NCI-H1048 (cell line): ENCODE measurements at regions not wholly inside any gene's neighbourhood (a gene's known extent, or its start where the extent isn't known, plus 50 kb on each side); places are given as distances from the start of the nearest gene placed in this dataset.

Source experiments
- DNase-seq: peaks from one replicate; lab custom pipeline; 2025; lab: John Stamatoyannopoulos, UW

DNA sequence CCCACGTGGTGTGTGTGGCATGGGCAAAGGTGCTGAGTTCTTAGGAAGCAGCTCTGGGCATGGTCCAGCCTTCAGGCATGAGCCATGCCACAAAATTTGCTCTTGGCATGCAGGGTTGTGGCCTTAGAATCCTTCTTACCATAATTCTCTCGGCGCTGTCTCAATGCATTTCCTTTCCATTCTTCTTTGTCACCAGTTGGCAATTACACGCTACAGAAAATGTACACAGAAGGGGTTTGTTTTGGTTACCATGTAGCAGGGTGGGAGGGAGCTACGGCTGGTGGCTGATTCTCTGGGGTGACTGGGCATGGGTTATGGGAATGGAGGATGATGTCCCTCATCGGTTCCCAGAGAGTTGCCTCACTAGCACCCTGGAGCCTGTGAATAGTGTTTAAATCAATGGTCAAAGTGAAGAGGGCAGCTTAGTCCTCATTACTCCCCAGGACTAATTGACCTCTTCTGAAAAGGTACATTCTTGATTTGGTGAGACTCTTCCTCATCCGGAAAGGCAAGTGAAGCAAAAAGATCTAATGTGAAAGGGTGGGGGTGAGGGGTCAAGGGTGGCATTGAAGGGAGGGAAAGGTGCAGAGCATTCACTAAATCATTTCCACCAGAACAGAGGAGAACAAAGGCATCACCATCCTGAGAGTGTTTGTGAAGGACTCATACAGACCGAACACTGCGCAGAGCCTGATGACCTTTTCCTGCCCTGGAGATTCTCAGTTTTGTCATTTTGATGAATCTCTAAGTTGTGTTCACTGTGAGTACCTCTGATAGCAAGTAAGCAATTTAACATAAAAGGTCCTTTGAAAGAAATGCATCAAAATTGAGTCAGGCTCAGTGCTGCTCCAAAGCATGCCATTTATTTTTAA lies 199.8 kb upstream of the SFRP2 start:
- no peak for DNase-seq

DNA sequence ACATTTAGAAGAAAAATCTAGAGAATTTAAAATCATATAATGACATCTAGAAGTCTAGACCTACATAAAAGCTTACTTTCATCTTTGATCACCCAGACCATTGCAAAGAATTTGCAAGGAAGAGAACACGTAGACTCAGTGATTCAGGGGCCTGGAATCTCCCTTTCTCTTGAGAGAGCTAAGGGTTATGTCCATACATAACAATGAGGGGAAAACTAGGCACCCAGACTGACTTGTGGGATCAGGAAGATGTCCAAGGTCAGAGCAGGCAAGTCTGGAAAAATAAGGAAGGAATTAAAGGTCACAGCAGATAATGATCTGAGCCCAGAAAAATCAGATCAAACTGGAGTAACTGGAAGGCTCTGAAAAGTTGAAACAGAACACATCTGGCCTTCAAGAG lies 198.4 kb upstream of the SFRP2 start:
- no peak for DNase-seq

DNA sequence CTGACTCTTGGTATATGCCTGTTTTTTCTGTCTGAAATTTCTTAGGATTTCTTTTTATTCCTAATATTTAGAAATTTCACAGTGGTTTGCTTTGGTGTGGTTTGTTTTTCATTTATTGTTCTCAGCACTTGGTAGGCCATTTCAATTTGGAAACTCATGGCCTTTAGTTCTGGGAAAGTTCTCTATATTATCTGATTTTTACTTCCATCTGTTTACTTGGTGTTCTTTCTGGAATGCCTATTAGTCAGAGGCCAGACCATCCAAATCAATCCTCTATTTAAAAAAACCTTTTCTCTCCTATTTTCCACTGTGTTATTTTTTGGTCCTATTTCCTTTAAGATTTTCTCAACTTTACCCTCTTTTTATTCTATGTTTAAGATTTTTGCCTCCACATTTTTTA lies 188.1 kb upstream of the SFRP2 start:
- DNase-seq = no peak

DNA sequence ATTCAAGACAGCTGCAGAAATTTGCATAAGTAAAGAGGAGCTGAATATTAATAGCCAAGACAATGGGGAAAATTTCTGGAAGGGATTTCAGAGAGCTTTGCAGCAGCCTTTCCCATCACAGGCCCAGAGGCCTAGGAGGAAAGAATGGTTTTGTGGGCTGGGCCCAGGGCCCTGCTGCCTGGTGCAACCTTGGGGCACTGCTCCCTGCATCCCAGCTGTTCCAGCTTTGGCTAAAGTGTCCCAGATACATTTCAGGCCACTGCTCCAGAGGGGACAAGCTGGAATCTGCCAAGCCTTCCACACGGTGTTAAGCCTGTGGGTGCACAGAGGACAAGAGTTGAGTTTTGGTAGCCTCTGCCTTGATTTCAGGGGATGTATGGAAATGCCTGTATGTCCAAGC lies 185.6 kb upstream of the SFRP2 start:
- no peak for DNase-seq

DNA sequence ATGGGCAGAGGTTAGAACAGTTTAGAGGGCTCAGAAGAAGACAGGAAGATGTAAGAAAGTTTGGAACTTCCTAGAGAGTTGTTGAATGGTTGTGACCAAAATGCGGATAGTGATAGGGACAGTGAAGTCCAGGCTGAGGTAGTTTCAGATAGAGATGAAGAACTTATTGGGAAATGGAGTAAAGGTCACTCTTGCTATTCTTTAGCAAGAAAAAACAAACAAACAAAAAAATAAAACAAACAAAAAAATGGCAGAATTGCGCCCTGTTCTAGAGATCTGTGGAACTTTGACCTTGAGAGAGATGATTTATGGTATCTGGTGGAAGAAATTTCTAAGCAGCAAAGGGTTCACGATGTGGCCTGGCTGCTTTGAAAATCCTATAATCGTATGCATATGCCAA lies 185.1 kb upstream of the SFRP2 start:
- no peak for DNase-seq

DNA sequence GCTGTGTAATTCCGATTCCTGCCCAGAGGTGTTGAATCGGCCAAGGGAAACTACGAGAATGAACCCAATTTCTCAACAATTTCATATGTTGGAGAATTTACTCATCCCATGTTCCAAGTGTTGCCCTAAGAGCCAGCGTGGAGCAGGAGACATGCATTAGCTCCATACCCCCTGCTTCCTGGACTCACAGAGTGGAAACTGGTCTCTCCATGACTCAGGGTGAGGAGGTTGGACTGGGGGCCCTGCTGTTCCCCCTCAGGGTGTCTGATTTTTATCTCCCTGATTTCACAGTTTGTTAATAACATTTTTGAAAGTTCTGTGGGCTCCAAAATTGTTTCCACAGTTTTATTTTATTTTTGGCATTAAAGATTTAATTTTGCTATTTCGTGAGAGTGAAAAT lies 183.0 kb upstream of the SFRP2 start:
- DNase-seq = no peak

DNA sequence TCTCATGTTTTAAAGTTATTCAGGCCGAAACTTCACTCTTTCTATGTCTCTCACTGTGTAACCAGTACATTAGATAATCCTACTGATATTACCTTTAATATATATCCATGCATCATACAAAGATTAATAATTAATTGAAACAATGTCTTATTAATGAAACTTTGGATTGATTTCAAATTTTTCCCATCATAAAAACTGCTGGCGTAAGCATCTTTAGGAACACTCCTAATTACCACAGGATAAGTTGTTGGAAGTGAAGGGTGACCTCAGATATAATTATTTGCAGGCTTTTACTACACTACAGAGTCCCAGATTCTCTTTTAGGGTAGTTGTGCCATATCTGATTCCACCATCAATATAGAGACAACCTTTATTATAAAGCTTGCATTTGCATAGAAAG lies 181.3 kb upstream of the SFRP2 start:
- DNase-seq = no peak

DNA sequence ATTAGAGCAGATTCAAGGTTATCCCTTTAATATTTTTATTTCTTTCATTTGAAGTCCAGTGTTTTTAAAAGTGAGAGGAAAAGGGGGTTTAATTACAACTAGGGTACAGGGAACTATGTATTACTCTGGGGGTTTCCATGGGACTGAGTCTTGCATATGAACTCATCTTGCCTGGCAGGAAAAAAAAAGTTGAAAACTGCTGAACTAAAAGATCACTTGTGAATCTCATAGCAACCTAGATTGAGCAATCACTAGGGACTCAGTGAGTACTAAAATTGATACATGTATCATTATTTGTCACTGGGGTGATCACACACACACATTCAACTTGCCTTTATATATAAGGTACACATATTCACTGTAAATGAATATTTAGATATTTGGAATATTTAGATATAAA lies 180.7 kb upstream of the SFRP2 start:
- DNase-seq = no peak

DNA sequence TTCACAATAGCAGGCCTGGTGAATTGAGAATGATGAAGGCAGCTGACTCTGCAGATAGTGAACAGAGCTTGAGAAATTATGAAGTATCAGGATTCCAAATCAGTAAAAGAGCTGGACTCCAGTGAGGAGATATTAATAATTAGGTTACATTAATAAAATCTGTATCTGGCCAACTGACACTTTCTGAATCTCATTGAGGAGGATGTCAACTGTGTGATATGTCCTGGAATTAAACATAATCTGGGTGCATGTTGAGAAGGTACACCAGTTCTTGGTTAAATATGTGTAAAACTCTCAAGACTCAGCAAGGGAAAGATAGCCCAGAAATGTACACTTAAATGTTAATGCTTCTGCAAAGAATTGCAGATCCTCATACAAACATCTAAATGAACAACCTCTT lies 177.8 kb upstream of the SFRP2 start:
- no peak for DNase-seq

DNA sequence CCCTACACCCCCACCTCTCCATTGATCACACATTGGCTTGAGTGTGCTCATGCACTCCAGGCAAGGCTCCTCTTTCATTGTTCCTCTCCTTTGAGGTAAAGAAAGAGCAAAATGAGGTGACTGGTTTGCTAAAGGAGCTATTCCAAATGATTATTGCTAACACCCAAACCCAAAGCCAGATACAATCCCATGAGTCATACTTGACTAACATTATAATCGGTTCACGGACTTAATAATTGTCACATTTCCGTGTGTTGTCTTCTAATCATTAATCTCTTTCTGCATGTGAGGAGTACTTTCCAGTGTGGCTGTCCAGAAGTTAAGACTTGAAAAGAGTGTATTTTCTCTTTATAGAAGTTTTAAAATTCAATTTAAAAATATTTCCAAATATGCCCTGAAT lies 174.3 kb upstream of the SFRP2 start:
- no peak for DNase-seq

DNA sequence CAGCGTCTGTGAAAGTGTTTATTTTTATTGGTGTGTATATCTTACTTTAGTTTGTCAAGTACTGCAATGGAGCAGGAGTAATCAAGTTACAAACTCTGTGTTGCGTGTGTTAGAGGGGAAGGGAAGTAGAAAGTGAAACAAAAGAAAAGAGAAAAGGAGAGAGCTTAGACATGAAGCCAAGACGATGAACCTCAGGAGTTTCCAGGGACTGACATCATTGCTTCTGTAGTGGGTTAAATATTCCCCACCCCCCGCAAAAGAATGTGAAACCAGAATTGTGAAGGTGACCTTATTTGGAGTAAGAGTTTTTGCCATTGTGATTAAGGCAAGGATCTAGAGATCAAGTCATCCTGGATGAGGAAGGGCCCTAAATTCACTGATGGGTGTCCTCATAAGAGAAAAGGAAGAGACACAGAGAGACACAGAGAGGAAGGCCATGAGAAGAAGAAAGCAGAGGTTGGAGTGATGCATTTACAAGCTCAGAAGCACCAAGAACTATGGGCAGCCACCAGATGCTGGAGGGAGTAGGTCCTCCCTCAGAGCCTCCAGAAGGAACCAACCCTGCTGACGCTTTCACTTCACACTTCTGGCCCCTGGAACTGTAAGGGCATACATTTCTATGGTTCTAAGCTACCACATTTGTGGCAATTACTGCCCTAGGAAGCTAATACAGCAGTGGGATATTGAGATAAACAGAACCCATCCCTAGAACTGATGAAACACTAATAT lies 173.6 kb upstream of the SFRP2 start:
- DNase-seq = no peak

DNA sequence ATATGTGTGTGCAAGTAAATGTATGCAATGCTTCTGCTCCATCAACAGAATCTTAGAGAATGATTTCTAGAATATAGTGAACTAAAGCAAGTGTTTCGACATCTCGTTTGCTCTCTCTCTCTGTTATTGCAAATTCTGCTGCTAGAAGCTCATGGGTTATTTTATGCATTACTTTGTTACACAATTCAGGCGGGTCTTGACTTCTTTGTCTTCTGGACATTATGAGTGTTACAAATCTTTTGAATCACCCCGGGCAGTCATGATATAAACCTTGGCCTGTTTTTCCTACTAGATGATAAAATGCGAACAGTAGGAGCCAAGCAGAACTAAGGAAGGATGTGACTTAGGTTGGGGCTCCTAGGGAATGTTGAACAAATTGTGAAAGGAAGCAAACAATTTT lies 166.4 kb upstream of the SFRP2 start:
- DNase-seq = no peak

DNA sequence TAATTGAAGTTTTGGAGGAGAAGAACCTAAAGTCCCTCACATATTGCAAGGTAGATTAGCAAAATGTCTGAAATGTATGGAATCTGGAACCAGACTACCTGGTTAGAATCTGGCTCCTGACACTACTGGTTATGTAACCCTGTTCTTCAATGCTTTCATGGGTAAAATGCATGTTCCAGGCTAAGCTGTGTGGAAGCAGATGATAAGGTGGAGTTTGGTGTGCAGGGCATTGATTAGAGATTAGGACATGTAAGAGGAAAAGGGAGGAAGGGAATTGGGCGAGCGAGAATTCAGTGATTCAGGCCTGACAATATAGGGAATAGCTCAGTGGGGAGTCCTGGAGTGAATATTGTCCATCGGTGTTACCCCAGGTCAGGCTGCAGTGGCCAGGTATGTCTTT lies 165.8 kb upstream of the SFRP2 start:
- DNase-seq = no peak

DNA sequence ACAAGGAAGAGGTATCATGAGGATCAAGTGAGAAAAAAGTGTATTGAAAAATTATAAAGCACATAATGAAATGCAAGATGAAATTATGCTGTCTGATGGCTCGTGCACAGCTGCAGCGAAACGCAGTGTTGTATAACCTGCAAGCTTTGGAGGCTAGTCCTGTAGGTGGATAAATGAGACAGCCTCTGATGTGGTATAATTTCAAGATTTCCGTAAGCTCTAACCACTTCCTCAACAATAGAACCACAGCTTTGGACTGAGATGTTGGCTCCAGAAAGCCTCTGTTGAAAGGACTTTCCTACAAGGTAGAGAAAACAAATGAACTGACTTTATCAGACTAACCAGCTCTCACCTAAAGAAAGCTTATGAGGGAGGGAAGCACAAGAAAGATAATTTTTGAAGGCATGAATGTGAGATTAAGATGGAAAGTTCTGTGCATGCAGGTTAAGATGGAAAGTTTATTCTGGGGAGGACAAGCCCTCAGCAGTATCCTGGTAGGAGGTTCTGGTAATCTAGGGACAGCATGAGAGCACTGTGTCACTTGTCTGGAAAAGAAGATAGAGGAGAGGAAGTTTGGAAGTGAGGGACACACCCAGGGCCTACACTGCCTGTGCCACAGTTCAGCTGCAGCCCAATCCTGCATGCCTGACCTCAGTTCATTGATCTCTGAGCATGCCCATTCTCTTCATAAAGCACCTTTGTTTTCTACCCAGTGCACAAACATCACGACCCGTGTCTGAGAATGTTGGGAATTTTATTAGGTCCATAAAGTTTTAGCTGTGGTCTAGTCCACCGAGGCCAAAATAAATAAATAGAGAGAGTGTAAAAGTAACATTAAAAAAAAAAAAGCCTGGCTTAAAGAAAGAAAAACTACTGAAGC lies 161.5 kb upstream of the SFRP2 start:
- DNase-seq = no peak

DNA sequence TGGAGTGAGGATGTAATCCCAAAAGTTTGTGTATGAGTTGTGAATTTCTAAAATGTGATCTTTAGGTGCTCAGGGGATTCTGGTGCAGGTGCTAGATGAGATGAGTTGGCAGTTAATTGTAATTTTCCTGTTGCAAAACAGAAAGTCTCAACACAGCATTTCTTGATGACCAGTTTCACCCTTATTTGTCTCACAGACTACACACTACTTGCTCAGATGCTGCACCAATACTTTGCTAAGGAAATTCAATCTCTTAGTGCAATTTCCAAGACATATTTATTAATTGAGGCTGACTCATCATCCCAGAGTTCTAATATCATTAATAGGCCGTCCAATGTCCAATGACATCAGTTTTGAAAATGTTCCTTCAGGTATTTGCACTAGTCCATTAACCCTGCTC lies 159.2 kb upstream of the SFRP2 start:
- no peak for DNase-seq

DNA sequence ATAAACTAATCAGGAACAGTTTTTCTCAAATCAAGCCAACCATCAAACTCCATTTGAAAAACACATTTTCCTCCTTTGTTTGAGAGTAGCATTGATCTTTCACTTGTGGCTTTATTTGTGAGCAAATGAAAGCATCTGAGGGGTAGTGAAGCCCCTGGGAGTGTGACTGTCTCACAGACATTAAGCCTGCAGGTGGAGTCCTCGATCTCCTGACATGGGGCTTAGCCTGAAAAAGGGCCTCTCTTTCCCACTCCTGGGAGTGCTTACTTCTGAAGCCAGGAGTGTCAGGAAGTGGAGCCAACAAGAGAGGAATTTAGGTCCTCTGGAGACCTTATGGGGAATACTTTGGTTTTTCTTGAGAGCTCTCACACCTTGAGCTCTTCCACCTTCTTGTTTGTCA lies 158.2 kb upstream of the SFRP2 start:
- no peak for DNase-seq

DNA sequence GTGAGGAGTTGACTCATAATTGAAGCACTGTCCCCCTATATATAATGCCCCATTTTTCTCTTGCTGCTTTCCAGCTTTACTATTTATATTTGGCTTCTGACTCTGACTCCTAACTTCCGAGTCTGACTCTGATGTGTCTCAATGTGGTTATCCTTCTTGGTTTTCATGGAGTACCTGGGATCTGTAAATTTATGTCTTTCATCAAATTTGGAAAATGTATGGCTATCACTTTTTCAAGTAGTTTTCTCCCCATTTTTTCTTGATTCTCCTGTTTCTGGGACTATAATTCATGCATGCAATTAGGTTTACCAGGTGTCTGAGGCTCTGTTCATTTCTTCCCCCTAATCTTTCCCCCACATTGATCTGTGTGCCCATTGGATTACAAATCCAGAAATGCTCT lies 156.8 kb upstream of the SFRP2 start:
- no peak for DNase-seq

DNA sequence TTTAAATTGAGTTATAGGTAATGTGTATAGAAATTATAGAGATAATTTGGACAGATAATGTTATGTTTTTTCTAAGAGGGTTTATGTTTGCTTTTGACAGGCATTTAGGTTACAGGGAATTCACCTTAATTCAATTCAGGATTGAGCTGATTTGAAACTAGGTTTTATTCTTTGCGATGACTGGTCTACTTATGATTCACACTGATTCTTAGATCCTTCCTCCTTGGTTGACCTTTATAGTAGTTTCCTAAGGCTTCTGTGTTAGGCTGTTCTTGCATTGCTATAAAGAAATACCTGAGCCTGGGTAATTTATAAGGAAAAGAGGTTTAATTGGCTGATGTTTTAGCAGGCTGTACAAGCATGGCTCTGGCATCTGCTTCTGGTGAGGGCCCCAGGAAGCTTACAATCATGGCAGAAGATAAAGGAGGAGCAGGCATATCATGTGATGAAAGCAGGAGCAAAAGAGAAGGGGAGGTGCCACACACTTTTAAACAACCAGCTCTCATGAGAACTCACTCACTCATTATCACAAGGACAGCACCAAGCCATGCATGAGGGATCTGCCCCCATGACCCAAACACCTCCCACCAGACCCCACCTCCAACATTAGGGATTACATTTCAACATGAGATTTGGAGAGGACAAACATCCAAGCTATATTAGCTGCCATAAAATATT lies 155.0 kb upstream of the SFRP2 start:
- no peak for DNase-seq

DNA sequence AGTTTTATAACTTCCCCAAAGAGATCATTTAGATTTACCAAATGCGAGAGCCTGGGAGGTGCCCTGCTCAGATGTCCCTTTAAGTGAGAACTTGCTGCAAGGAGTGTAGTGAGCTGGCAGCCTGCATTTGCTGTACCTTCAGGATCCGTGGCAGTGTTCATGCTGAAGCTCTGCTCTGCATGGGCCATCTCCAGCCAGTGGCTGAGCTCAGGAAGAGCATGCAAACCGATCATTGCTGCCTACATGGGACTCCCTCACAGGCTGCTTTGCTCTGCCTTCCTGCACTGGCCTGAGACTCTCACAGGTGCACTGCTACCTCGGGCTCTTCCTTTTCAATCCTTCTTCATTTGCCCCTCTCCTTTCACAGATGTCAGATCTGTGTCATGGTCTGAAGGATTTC lies 152.0 kb upstream of the SFRP2 start:
- DNase-seq = no peak

DNA sequence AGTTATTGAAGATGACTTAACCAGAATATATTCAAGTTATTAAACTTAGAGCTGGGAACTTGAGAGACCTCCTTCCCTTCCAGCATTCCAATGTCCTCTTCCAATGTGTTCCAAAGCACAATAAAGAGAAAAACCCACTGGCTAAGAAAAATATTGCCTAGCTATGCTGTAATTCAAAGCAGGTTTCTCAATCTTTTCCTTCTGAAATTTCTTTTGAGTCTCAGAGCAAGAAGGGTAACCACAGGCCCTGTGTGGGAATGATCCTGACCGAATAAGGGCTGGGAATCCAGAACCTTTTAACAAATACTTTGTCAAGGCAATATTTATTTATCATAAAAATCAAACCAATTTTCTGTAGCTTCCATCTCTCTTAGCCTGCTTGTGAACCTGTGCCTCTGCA lies 150.7 kb upstream of the SFRP2 start:
- no peak for DNase-seq

DNA sequence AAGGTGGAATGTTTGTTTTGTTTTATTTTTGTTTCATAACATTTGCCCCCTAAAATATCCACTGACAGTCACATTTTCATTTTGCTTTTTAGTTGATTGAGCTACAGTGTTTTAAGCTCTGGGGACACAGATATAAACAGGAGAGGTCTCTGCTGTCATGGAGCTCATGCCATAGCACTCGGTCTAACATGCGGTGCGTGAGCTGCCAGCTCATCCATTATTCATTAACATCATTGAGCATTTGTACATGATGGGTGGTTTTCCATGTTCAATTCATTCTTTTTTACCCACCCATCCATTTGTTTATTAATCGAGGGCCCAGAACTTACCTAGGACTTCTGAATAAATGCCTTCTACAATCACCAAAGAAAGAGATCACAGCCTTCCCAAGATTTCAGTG lies 150.1 kb upstream of the SFRP2 start:
- DNase-seq = no peak

DNA sequence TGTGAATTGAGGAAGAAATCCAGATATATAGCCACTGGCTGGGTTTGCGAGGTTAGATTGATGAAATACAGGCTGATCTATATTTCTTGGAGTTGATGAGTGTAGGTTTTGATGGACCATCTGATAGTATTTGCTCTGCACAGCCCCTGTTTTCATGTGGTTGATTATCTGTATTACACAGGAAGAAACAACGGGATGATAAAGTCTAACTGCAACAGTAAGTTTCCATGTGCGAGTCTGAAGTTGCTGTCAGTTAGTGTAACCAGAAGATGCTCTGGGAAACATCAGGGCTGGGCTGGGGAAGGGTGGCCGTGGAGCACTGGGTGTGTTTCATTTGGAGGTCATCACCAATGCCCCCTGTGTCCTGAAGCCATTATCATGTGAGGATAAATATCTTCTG lies 148.4 kb upstream of the SFRP2 start:
- no peak for DNase-seq
